ENCODE measurements at regions not wholly inside any gene's neighbourhood (a gene's known extent, or its start where the extent isn't known, plus 50 kb on each side); places are given as distances from the start of the nearest gene placed in this dataset.

- DNase-seq = no peak
- Histone ChIP-seq H3K36me3 (no peaks in the 10 kb centered on the region), H3K4me3 (no peak overlapping the region), H3K27ac (no peak overlapping the region), H3K4me1 (no peaks in the 10 kb centered on the region), H3K9ac (ENCODE audit: low read depth in 2 of 2, low read length in 2 of 2) (no peak overlapping the region), H3K9me3 (no peaks in the 10 kb centered on the region), H3K27me3 (no peaks in the 10 kb centered on the region)
- no peak for TF ChIP-seq CTCF (IDR thresholded peaks at IDR 0.05)
- intact Hi-C loops (cut with DNase I) = loop anchor here (5.0 kb wide), 2 partner anchors 285 to 350 kb away; no protein-coding TSS in a partner anchor
These were observed 647.5 kb downstream of the UTRN start for GRCh38 chr6:144932621-144933020.

GRCh38 chr6:144935181-144935580, 650.0 kb downstream of the UTRN start:
- Histone ChIP-seq H3K27me3 (no peaks in the 10 kb centered on the region), H3K27ac (no peak overlapping the region), H3K4me1 (no peaks in the 10 kb centered on the region), H3K4me3 (no peak overlapping the region), H3K9me3 (no peaks in the 10 kb centered on the region), H3K36me3 (no peaks in the 10 kb centered on the region), H3K9ac (ENCODE audit: low read depth in 2 of 2, low read length in 2 of 2) (no peak overlapping the region)
- no peak for DNase-seq
- intact Hi-C loops (cut with DNase I) = no loop called here
- no peak for TF ChIP-seq CTCF (IDR thresholded peaks at IDR 0.05)

- H3K27me3 ChIP-seq = no peaks in the 10 kb centered on the region
- no peaks in the 10 kb centered on the region for H3K36me3 ChIP-seq
- H3K9ac ChIP-seq (ENCODE audit: low read depth in 2 of 2, low read length in 2 of 2) = no peak overlapping the region
- no peak for TF ChIP-seq CTCF (IDR thresholded peaks at IDR 0.05)
- no peak for DNase-seq
- no peak overlapping the region for H3K4me3 ChIP-seq
- intact Hi-C loops (cut with DNase I) = no loop called here
- no peak overlapping the region for H3K27ac ChIP-seq
- H3K9me3 ChIP-seq = no peaks in the 10 kb centered on the region
- no peaks in the 10 kb centered on the region for H3K4me1 ChIP-seq
These were observed 650.5 kb downstream of the UTRN start for GRCh38 chr6:144935661-144936060.

- no peak overlapping the region for H3K4me3 ChIP-seq
- H3K9ac ChIP-seq (ENCODE audit: low read depth in 2 of 2, low read length in 2 of 2) = no peak overlapping the region
- no peaks in the 10 kb centered on the region for H3K4me1 ChIP-seq
- TF ChIP-seq CTCF (IDR thresholded peaks at IDR 0.05) = no peak
- no peak for DNase-seq
- no peak overlapping the region for H3K27ac ChIP-seq
- intact Hi-C loops (cut with DNase I) = no loop called here
- H3K9me3 ChIP-seq = no peaks in the 10 kb centered on the region
- no peaks in the 10 kb centered on the region for H3K36me3 ChIP-seq
- no peaks in the 10 kb centered on the region for H3K27me3 ChIP-seq
These were observed 651.6 kb downstream of the UTRN start for GRCh38 chr6:144936764-144937163.

- Histone ChIP-seq H3K4me3 (no peak overlapping the region), H3K36me3 (no peaks in the 10 kb centered on the region), H3K27me3 (no peaks in the 10 kb centered on the region), H3K9ac (ENCODE audit: low read depth in 2 of 2, low read length in 2 of 2) (no peak overlapping the region), H3K9me3 (no peaks in the 10 kb centered on the region), H3K4me1 (no peaks in the 10 kb centered on the region), H3K27ac (no peak overlapping the region)
- DNase-seq = no peak
- no peak for TF ChIP-seq CTCF (IDR thresholded peaks at IDR 0.05)
- intact Hi-C loops (cut with DNase I) = no loop called here
These were observed 654.8 kb downstream of the UTRN start for GRCh38 chr6:144939921-144940320.

- no peaks in the 10 kb centered on the region for H3K9me3 ChIP-seq
- no peaks in the 10 kb centered on the region for H3K36me3 ChIP-seq
- no peaks in the 10 kb centered on the region for H3K27me3 ChIP-seq
- no peak overlapping the region for H3K9ac ChIP-seq (ENCODE audit: low read depth in 2 of 2, low read length in 2 of 2)
- no peak for DNase-seq
- intact Hi-C loops (cut with DNase I) = no loop called here
- no peak for TF ChIP-seq CTCF (IDR thresholded peaks at IDR 0.05)
- H3K27ac ChIP-seq = no peak overlapping the region
- H3K4me1 ChIP-seq = no peaks in the 10 kb centered on the region
- no peak overlapping the region for H3K4me3 ChIP-seq
These were observed 659.0 kb downstream of the UTRN start for GRCh38 chr6:144944106-144944505.
